ENCODE measurements at regions not wholly inside any gene's neighbourhood (a gene's known extent, or its start where the extent isn't known, plus 50 kb on each side); places are given as distances from the start of the nearest gene placed in this dataset.

DNA sequence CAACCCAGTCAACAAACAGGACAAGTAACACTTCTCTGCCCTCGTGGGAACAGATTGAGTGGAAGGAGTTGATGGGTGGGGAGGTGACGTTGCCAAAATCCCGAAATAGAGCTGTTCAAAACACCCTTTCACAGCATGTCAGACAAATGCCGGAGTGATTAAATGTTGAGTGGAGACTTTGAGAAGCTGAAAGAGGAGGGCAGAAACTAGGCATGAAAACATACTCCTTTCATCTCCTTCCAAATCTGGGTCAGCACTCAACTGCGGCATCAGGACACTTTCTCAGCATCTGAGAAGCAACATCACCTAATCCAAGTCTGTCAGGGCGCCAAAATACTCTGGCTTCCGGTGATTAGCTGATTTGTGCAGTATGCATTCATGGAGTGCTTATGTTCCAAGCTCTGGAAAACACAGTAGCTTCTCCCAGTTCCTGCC is 51.5 kb upstream of the MRI1 start:
- H3K4me3 ChIP-seq (ENCODE audit: low read length): no peak overlapping the region
- no peak for DNase-seq (ENCODE audit: low read depth)
- TF ChIP-seq, protein P1, sequence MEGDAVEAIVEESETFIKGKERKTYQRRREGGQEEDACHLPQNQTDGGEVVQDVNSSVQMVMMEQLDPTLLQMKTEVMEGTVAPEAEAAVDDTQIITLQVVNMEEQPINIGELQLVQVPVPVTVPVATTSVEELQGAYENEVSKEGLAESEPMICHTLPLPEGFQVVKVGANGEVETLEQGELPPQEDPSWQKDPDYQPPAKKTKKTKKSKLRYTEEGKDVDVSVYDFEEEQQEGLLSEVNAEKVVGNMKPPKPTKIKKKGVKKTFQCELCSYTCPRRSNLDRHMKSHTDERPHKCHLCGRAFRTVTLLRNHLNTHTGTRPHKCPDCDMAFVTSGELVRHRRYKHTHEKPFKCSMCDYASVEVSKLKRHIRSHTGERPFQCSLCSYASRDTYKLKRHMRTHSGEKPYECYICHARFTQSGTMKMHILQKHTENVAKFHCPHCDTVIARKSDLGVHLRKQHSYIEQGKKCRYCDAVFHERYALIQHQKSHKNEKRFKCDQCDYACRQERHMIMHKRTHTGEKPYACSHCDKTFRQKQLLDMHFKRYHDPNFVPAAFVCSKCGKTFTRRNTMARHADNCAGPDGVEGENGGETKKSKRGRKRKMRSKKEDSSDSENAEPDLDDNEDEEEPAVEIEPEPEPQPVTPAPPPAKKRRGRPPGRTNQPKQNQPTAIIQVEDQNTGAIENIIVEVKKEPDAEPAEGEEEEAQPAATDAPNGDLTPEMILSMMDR (conservative IDR thresholded peaks at IDR 0.05; ENCODE audit: low read length): no peak

GRCh38 chr19:13707915-13708314 is 56.4 kb upstream of the MRI1 start:
- TF ChIP-seq, protein P1 (conservative IDR thresholded peaks at IDR 0.05; ENCODE audit: low read length): no peak
- peak; percentile 10 for DNase-seq (ENCODE audit: low read depth)
- H3K4me3 ChIP-seq (ENCODE audit: low read length): no peak overlapping the region

DNA sequence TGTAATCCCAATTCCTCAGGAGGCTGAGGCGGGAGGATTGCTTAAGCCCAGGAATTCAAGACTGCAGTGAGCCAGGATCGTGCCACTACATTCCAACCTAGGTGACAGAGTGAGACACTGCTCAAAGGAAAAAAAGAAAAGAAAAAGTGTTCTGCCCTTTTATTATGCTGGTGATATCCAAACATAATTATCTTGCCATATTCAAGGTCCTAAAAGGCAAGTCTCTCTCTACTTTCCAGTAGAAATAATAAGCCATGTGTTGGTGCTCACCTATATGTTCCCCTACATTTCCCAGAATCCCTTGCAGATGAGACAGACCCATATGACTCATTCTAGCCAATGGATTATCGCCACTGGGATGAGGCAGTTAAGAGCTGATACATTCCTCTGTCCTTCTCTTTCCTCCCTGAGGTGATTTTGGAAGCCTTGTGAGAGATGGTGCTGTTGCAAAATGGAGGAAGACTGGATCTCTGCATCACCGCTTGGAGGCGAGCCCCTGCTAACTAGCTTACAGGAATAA is 58.3 kb upstream of the MRI1 start:
- TF ChIP-seq, protein P1 (conservative IDR thresholded peaks at IDR 0.05; ENCODE audit: low read length): no peak
- no peak overlapping the region for H3K4me3 ChIP-seq (ENCODE audit: low read length)
- no peak for DNase-seq (ENCODE audit: low read depth)

DNA sequence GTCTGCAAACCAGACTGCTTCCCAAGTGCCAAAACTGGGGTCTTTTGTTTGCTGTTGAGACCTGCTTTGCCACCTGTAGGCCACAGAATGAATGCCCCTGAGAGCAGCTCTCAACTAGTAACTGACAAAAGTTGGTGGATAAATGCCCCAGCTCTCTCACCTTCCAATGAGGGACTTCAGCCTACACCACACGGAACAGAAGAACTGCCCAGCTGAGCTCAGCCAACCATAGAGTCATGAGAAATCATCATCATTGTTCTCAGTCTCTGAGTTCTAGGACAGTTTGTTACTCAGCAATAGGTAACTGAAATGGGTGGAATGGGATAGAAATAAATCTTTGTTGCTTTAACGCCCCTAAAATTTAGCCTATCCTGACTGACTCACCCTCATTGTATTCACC is 59.1 kb upstream of the MRI1 start:
- no peak overlapping the region for H3K4me3 ChIP-seq (ENCODE audit: low read length)
- DNase-seq (ENCODE audit: low read depth): no peak
- TF ChIP-seq, protein P1 (conservative IDR thresholded peaks at IDR 0.05; ENCODE audit: low read length): no peak

GRCh38 chr19:13701624-13702023 is 62.7 kb upstream of the MRI1 start:
- TF ChIP-seq, protein P1 (conservative IDR thresholded peaks at IDR 0.05; ENCODE audit: low read length): no peak
- DNase-seq (ENCODE audit: low read depth): no peak
- H3K4me3 ChIP-seq (ENCODE audit: low read length): no peak overlapping the region

- DNase-seq (ENCODE audit: low read depth): no peak
- no peak overlapping the region for H3K4me3 ChIP-seq (ENCODE audit: low read length)
- TF ChIP-seq, protein P1 (conservative IDR thresholded peaks at IDR 0.05; ENCODE audit: low read length): no peak
These were observed 63.7 kb upstream of the MRI1 start for GRCh38 chr19:13700621-13701020.

- TF ChIP-seq, protein P1 (conservative IDR thresholded peaks at IDR 0.05; ENCODE audit: low read length): no peak
- DNase-seq (ENCODE audit: low read depth): no peak
- no peak overlapping the region for H3K4me3 ChIP-seq (ENCODE audit: low read length)
These were observed 64.5 kb upstream of the MRI1 start for GRCh38 chr19:13699786-13700185.
